Myocyte (in vitro differentiated cells): ENCODE measurements at regions not wholly inside any gene's neighbourhood (a gene's known extent, or its start where the extent isn't known, plus 50 kb on each side); places are given as distances from the start of the nearest gene placed in this dataset.
A peak's percentile ranks its signal among the peaks of the same experiment; 100 is the strongest.
"Not testable (repeated sequence)": the region's sequence is repeated elsewhere in the genome, so short reads cannot be mapped to it uniquely, and the experiment has no call there.

ENCODE experiments used
- DNase-seq: peaks from one replicate; pipeline ENCODE4 v3.0.0-alpha.2; 2012; ENCODE audit warnings: low read depth

- DNase-seq, result peak; percentile 17
Observed at GRCh38 chr7:14092331-14092730, 102.9 kb upstream of the ETV1 start.

- peak; percentile 14 for DNase-seq
Observed at GRCh38 chr7:14085901-14086300, 96.4 kb upstream of the ETV1 start.

GRCh38 chr7:14083761-14084160 is 94.3 kb upstream of the ETV1 start:
- DNase-seq, result no peak

GRCh38 chr7:14073988-14074387 is 84.5 kb upstream of the ETV1 start:
- DNase-seq, result no peak

GRCh38 chr7:14073543-14073942 is 84.1 kb upstream of the ETV1 start:
- DNase-seq, result no peak

- no peak for DNase-seq
Observed at GRCh38 chr7:14071045-14071444, 81.6 kb upstream of the ETV1 start.

GRCh38 chr7:14069961-14070360 is 80.5 kb upstream of the ETV1 start:
- no peak for DNase-seq

- DNase-seq, result not testable (repeated sequence)
Observed at GRCh38 chr7:14066783-14067182, 77.3 kb upstream of the ETV1 start.

GRCh38 chr7:14065286-14065685 is 75.8 kb upstream of the ETV1 start:
- no peak for DNase-seq

- no peak for DNase-seq
Observed at GRCh38 chr7:14055813-14056212, 66.3 kb upstream of the ETV1 start.

GRCh38 chr7:14054125-14054524 is 64.7 kb upstream of the ETV1 start:
- no peak for DNase-seq

GRCh38 chr7:14048889-14049288 is 59.4 kb upstream of the ETV1 start:
- no peak for DNase-seq

GRCh38 chr7:14047709-14048399 is 58.4 kb upstream of the ETV1 start:
- no peak for DNase-seq

GRCh38 chr7:14045651-14046050 is 56.2 kb upstream of the ETV1 start:
- no peak for DNase-seq

- no peak for DNase-seq
Observed at GRCh38 chr7:14040528-14040927, 51.1 kb upstream of the ETV1 start.
